ENCODE measurements at regions not wholly inside any gene's neighbourhood (a gene's known extent, or its start where the extent isn't known, plus 50 kb on each side); places are given as distances from the start of the nearest gene placed in this dataset.

GRCh38 chr4:188867796-188868195, 728.6 kb downstream of the TRIML1 start:
- DNase-seq: no peak

- DNase-seq: no peak
Measured at GRCh38 chr4:188869581-188869980, 730.3 kb downstream of the TRIML1 start.

GRCh38 chr4:188872809-188873208, 733.6 kb downstream of the TRIML1 start:
- no peak for DNase-seq

- no peak for DNase-seq
Measured at GRCh38 chr4:188876881-188877280, 737.6 kb downstream of the TRIML1 start.

- no peak for DNase-seq
Measured at GRCh38 chr4:188879598-188879997, 740.4 kb downstream of the TRIML1 start.

- no peak for DNase-seq
Measured at GRCh38 chr4:188887905-188888304, 748.7 kb downstream of the TRIML1 start.

GRCh38 chr4:188892837-188893236, 753.6 kb downstream of the TRIML1 start:
- DNase-seq: no peak

GRCh38 chr4:188903986-188904385, 764.7 kb downstream of the TRIML1 start:
- DNase-seq: no peak

- DNase-seq: no peak
Measured at GRCh38 chr4:188904617-188905016, 765.4 kb downstream of the TRIML1 start.

GRCh38 chr4:188905248-188905647, 766.0 kb downstream of the TRIML1 start:
- DNase-seq: no peak

- DNase-seq: no peak
Measured at GRCh38 chr4:188911199-188911598, 772.0 kb downstream of the TRIML1 start.

GRCh38 chr4:188911707-188912106, 772.5 kb downstream of the TRIML1 start:
- DNase-seq: no peak

GRCh38 chr4:188915175-188915574, 775.9 kb downstream of the TRIML1 start:
- no peak for DNase-seq

GRCh38 chr4:188918787-188919186, 779.5 kb downstream of the TRIML1 start:
- DNase-seq: no peak

GRCh38 chr4:188930822-188931221, 791.6 kb downstream of the TRIML1 start:
- DNase-seq: no peak

GRCh38 chr4:188934320-188934962, 795.2 kb downstream of the TRIML1 start:
- DNase-seq: no peak

GRCh38 chr4:188941524-188942119, 802.4 kb downstream of the TRIML1 start:
- no peak for DNase-seq

GRCh38 chr4:188942606-188943005, 803.4 kb downstream of the TRIML1 start:
- DNase-seq: no peak

- no peak for DNase-seq
Measured at GRCh38 chr4:188949596-188949995, 810.4 kb downstream of the TRIML1 start.

GRCh38 chr4:188955066-188955465, 815.8 kb downstream of the TRIML1 start:
- DNase-seq: no peak

- DNase-seq: no peak
Measured at GRCh38 chr4:188956566-188956965, 817.3 kb downstream of the TRIML1 start.

- no peak for DNase-seq
Measured at GRCh38 chr4:188958346-188958745, 819.1 kb downstream of the TRIML1 start.

GRCh38 chr4:188959424-188959823, 820.2 kb downstream of the TRIML1 start:
- DNase-seq: no peak

GRCh38 chr4:188960411-188961093, 821.3 kb downstream of the TRIML1 start:
- DNase-seq: no peak

All from T-helper 2 cell (primary cell).